ENCODE measurements at regions not wholly inside any gene's neighbourhood (a gene's known extent, or its start where the extent isn't known, plus 50 kb on each side); places are given as distances from the start of the nearest gene placed in this dataset.

DNA sequence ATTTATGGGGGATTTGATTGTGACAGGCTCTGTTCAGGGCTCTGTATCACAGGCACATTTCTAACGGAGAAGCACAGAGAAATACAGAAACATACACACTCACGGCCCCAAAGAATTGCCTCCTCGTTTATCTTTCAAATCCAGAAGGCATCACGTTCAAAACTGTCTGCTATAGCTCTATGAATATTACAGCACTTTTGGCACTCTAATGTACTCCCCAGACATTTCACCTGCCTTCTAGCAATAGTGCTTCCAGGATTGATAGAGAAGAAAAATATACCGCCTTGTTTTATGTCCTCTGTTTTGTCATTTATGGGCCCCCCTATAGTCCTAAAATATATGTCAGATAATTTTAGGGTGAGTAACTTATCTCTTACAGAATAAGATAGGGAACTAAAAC lies 947.5 kb downstream of the ANKRD7 start:
- Histone ChIP-seq H3K4me2 (ENCODE audit: low read length) (no peak overlapping the region), H3K36me3 (ENCODE audit: insufficient read depth, low read length) (no peaks in the 10 kb centered on the region), H2AFZ (ENCODE audit: low read depth, low read length) (no peak overlapping the region), H3K4me3 (ENCODE audit: low read length) (no peak overlapping the region), H3K79me2 (replicated peaks; ENCODE audit: insufficient read depth, low read length) (no peaks in the 10 kb centered on the region), H3F3A (ENCODE audit: insufficient read depth, low read length, poor library complexity, severe bottlenecking) (no peaks in the 10 kb centered on the region), H3K9ac (ENCODE audit: low read length) (no peak overlapping the region), H3K27ac (ENCODE audit: low read length) (no peak overlapping the region), H3K9me2 (ENCODE audit: insufficient read depth, low read length) (no peaks in the 10 kb centered on the region), H3K27me3 (ENCODE audit: insufficient read depth, low read depth, low read length) (no peaks in the 10 kb centered on the region), H4K20me1 (ENCODE audit: insufficient read depth) (no peaks in the 10 kb centered on the region), H3K9me3 (ENCODE audit: low read length) (no peaks in the 10 kb centered on the region)
- TF ChIP-seq REST (IDR thresholded peaks at IDR 0.05; ENCODE audit: borderline replicate concordance) (no peak), CTCF (IDR thresholded peaks at IDR 0.05; ENCODE audit: poor library complexity, severe bottlenecking) (no peak), TAF1 (IDR thresholded peaks at IDR 0.05; ENCODE audit: low read depth) (no peak), EP300 (conservative IDR thresholded peaks at IDR 0.05; ENCODE audit: poor library complexity, severe bottlenecking) (peak; percentile 85), SMC3 (conservative IDR thresholded peaks at IDR 0.05; ENCODE audit: poor library complexity) (no peak), POLR2AphosphoS5 (IDR thresholded peaks at IDR 0.05) (peak; percentile 56), RAD21 (conservative IDR thresholded peaks at IDR 0.05) (no peak)

- Histone ChIP-seq H3F3A (ENCODE audit: insufficient read depth, low read length, poor library complexity, severe bottlenecking) (no peaks in the 10 kb centered on the region), H4K20me1 (ENCODE audit: insufficient read depth) (no peaks in the 10 kb centered on the region), H3K9me2 (ENCODE audit: insufficient read depth, low read length) (no peaks in the 10 kb centered on the region), H2AFZ (ENCODE audit: low read depth, low read length) (no peak overlapping the region), H3K9me3 (ENCODE audit: low read length) (no peaks in the 10 kb centered on the region), H3K36me3 (ENCODE audit: insufficient read depth, low read length) (no peaks in the 10 kb centered on the region), H3K9ac (ENCODE audit: low read length) (no peak overlapping the region), H3K4me2 (ENCODE audit: low read length) (no peak overlapping the region), H3K4me3 (ENCODE audit: low read length) (no peak overlapping the region), H3K79me2 (replicated peaks; ENCODE audit: insufficient read depth, low read length) (no peaks in the 10 kb centered on the region), H3K27me3 (ENCODE audit: insufficient read depth, low read depth, low read length) (no peaks in the 10 kb centered on the region), H3K27ac (ENCODE audit: low read length) (no peak overlapping the region)
- TF ChIP-seq REST (IDR thresholded peaks at IDR 0.05; ENCODE audit: borderline replicate concordance) (no peak), SMC3 (conservative IDR thresholded peaks at IDR 0.05; ENCODE audit: poor library complexity) (peak; percentile 89), POLR2AphosphoS5 (IDR thresholded peaks at IDR 0.05) (no peak), TAF1 (IDR thresholded peaks at IDR 0.05; ENCODE audit: low read depth) (no peak), MXI1 (conservative IDR thresholded peaks at IDR 0.05; ENCODE audit: poor library complexity, severe bottlenecking) (no peak), CTCF (IDR thresholded peaks at IDR 0.05; ENCODE audit: poor library complexity, severe bottlenecking) (peak; percentile 86), EP300 (conservative IDR thresholded peaks at IDR 0.05; ENCODE audit: poor library complexity, severe bottlenecking) (no peak), EZH2 (IDR thresholded peaks at IDR 0.05; ENCODE audit: borderline replicate concordance, insufficient read depth, low read length, poor library complexity, severe bottlenecking) (no peak), RAD21 (conservative IDR thresholded peaks at IDR 0.05) (peak; percentile 88)
These were observed 951.6 kb downstream of the ANKRD7 start for GRCh38 chr7:119175911-119176627.

Measured in neural cell (in vitro differentiated cells).